ENCODE measurements at regions not wholly inside any gene's neighbourhood (a gene's known extent, or its start where the extent isn't known, plus 50 kb on each side); places are given as distances from the start of the nearest gene placed in this dataset.

DNA sequence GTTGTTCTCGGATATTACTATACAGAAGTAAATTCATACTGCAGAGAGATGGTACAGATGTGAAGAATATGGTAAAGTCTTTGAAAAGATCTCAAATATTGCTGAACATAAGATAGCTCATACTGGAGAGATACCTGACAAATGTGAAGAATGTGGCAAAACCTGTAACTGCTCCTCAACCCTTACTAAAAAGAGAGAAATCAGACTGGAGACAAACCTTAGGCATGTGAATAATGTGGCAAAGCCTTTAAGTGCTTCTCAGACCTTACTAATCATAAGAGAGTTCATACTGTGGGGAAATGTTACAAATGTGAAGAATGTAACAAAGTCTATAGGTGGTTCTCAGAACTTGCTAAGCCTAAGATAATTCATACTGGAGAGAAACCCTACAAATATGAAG lies 986.0 kb upstream of the TSPY4 start:
- DNase-seq (ENCODE audit: low read depth): no peak
- TF ChIP-seq, protein P1, sequence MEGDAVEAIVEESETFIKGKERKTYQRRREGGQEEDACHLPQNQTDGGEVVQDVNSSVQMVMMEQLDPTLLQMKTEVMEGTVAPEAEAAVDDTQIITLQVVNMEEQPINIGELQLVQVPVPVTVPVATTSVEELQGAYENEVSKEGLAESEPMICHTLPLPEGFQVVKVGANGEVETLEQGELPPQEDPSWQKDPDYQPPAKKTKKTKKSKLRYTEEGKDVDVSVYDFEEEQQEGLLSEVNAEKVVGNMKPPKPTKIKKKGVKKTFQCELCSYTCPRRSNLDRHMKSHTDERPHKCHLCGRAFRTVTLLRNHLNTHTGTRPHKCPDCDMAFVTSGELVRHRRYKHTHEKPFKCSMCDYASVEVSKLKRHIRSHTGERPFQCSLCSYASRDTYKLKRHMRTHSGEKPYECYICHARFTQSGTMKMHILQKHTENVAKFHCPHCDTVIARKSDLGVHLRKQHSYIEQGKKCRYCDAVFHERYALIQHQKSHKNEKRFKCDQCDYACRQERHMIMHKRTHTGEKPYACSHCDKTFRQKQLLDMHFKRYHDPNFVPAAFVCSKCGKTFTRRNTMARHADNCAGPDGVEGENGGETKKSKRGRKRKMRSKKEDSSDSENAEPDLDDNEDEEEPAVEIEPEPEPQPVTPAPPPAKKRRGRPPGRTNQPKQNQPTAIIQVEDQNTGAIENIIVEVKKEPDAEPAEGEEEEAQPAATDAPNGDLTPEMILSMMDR (IDR thresholded peaks at IDR 0.05; ENCODE audit: control insufficient read depth, extremely low read depth, insufficient read depth): no peak
- H3K4me3 ChIP-seq (ENCODE audit: low read depth, low read length): no peak overlapping the region

DNA sequence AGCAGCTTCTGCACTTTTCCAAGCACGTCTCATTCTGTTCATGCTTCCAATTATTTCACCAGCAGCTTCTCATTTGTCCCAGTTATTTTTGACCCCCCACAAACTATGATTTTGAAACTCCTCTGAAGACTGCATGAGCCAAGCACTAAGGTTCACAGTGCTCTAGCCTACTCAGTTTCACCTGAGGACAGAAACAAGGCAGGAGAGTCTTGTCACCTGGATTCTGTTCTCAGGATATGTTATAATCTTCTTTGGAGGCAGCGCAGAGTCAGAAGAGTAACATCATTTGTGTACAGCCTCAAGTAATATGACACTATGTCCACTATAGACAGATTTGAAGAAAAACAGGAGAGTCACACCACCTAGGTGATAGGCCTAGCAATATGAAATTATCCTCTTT lies 985.1 kb upstream of the TSPY4 start:
- TF ChIP-seq, protein P1 (IDR thresholded peaks at IDR 0.05; ENCODE audit: control insufficient read depth, extremely low read depth, insufficient read depth): no peak
- H3K4me3 ChIP-seq (ENCODE audit: low read depth, low read length): no peak overlapping the region
- DNase-seq (ENCODE audit: low read depth): no peak

DNA sequence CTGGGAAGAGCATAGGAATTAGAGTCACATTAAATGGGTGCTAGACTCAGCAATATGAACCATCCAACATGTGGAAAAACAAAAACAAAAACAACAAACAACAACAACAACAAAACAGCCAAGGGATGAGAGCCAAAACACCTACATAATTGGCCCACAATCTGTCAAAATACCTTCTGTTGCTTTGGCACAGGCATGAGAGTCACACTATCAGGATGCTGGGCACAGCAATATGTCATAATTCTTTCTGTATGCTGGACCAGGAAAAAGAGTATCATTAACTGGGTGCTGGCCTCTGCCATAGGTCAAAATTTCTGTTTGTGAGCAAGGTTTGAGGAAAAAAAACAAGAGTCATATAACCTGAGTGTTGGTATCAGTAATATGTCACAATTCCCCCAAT lies 979.1 kb upstream of the TSPY4 start:
- DNase-seq (ENCODE audit: low read depth): no peak
- H3K4me3 ChIP-seq (ENCODE audit: low read depth, low read length): no peak overlapping the region
- TF ChIP-seq, protein P1 (IDR thresholded peaks at IDR 0.05; ENCODE audit: control insufficient read depth, extremely low read depth, insufficient read depth): no peak

DNA sequence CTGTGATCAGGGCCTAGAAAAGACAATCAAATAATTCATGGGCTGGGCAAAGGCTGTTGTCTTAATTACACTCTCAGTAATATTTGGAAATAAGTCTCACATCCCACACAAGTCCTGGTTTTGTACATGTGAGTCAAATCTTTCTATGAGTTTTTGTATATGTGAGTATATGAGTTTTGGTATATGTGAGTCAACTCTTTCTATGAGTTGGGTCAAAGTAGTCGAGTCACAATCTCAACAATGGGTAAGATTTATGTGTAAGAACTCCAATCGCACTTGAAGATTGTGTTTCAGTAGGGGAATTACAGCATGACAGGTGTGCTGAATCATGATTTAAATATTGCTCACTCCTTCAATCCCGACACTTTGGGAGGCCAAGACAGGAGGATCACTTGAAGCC lies 975.5 kb upstream of the TSPY4 start:
- DNase-seq (ENCODE audit: low read depth): no peak
- TF ChIP-seq, protein P1 (IDR thresholded peaks at IDR 0.05; ENCODE audit: control insufficient read depth, extremely low read depth, insufficient read depth): no peak
- H3K4me3 ChIP-seq (ENCODE audit: low read depth, low read length): no peak overlapping the region

DNA sequence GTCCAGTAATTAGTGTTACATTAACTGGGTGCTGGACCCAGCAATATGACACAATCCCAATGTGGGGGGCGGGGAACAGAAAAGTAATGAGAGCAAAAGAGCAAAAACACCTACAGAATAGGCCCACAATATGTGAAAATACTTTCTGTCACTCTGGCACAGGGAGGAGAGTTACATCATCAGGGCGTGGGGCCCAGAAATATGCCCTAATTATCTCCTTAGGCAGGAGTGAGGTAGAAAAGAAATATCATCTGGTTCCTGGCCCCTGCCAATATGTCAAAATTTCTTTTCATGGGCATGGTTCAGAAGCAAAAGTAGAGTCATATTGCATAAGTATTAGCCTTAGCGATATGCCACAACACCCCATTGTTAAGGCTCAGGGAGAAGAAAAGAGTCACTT lies 959.8 kb upstream of the TSPY4 start:
- H3K4me3 ChIP-seq (ENCODE audit: low read depth, low read length): no peak overlapping the region
- DNase-seq (ENCODE audit: low read depth): no peak
- TF ChIP-seq, protein P1 (IDR thresholded peaks at IDR 0.05; ENCODE audit: control insufficient read depth, extremely low read depth, insufficient read depth): no peak

DNA sequence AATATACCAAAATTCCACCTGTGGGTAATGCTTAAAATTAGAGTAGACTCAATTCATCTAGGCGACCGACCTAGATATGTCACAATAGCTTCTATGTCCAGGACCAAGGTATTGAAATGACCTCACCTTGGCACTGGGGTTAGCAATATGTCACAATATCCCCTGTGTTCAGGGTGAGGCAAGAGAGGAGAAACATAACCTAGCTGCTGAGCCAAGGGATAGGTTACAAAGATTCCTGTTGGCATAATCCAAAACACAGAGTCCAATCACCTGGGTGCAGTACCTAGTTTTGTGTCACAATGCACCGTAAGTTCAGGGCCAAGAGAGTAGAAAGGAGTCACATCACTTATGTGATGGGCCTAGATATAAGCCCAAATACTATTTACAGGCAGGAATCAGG lies 957.5 kb upstream of the TSPY4 start:
- no peak for DNase-seq (ENCODE audit: low read depth)
- H3K4me3 ChIP-seq (ENCODE audit: low read depth, low read length): no peak overlapping the region
- TF ChIP-seq, protein P1 (IDR thresholded peaks at IDR 0.05; ENCODE audit: control insufficient read depth, extremely low read depth, insufficient read depth): no peak

DNA sequence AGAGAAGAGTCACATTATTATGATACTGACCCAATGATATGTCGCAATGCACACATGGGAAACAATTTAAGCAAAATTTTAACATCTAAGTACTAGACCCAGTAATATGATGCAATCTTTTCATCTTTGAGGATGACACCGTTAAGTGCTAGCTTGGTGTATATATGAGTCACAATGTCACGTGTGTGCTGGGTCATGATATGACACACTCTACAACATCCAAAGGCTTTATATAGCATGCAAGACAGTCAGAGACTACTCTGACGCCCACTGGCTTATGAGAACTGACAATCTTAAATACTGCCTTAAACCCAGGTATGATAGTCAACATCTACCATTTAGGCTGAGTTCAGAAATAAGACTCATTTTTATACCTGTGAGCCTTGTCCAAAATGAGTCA lies 955.8 kb upstream of the TSPY4 start:
- TF ChIP-seq, protein P1 (IDR thresholded peaks at IDR 0.05; ENCODE audit: control insufficient read depth, extremely low read depth, insufficient read depth): no peak
- DNase-seq (ENCODE audit: low read depth): no peak
- no peak overlapping the region for H3K4me3 ChIP-seq (ENCODE audit: low read depth, low read length)

Measured in LNCaP clone FGC (cell line).